K562 (cell line): ENCODE measurements at regions not wholly inside any gene's neighbourhood (a gene's known extent, or its start where the extent isn't known, plus 50 kb on each side); places are given as distances from the start of the nearest gene placed in this dataset.

Experiments used
- ATAC-seq: fragments of 200-7000 bp; cut with Tn5 transposase; 3 replicates; pipeline ENCODE4 v1.9.1; 2020; ENCODE audit warnings: moderate library complexity
- BruUV-seq: library from RNA; stranded (reverse); fragments of 400-500 nt; replicated peaks from 2 replicates; lab custom pipeline; 2021; lab: Mats Ljungman, UMichigan
- CTCF ChIA-PET: fragments of 300-600 bp; formaldehyde crosslinking; extraction: SDS; loops from one replicate; lab custom pipeline; 2021; ENCODE audit warnings: low intra/inter-chr PET ratio; lab: Yijun Ruan, JAX
- POLR2A ChIA-PET: fragments of 300-600, 350-650 bp; sonication (Branson Sonifier 250); formaldehyde crosslinking; extraction: SDS; loops from one replicate; lab custom pipeline; 2021; ENCODE audit warnings: antibody characterized with exemption, inconsistent platforms; lab: Yijun Ruan, JAX
- DNase-seq, 4 experiments: peaks; one replicate each; pipeline versions ENCODE4 v3.0.0 to v3.0.0-alpha.2; 2011 to 2018; ENCODE audit warnings: low spot score in 3 of 4, mixed read lengths in 3 of 4; ENCODE audit errors: extremely low read depth in 1 of 4
- FAIRE-seq: peaks from 2 replicates; lab custom pipeline; 2011; peaks lifted over from hg19 to GRCh38; lab: Jason Lieb, UNC
- H2AFZ ChIP-seq: 2 replicates; pipeline ENCODE4 v1.6.0; 2011; ENCODE audit warnings: low read depth, low read length, control low read depth, inconsistent platforms
- H3K27ac ChIP-seq: fragments of 200-600 bp; 3 replicates; pipeline ENCODE4 v1.8.0; 2011; ENCODE audit warnings: low read depth, mild to moderate bottlenecking, control low read depth, inconsistent platforms, low read length, moderate library complexity, mixed read lengths; ENCODE audit errors: extremely low read depth
- H3K27me3 ChIP-seq, 2 experiments: fragments of 300-600 bp in 1 of 2; 2 replicates in 1 of 2; 3 replicates in 1 of 2; pipeline versions ENCODE4 v1.6.0 to v1.8.0; 2011; ENCODE audit warnings: inconsistent platforms in 2 of 2, low read length in 2 of 2, mild to moderate bottlenecking in 1 of 2, mixed read lengths in 1 of 2, moderate library complexity in 1 of 2; ENCODE audit not compliant: control insufficient read depth in 2 of 2, insufficient read depth in 2 of 2
- H3K36me3 ChIP-seq: fragments of 300-600 bp; 3 replicates; pipeline ENCODE4 v1.8.0; 2011; ENCODE audit warnings: mild to moderate bottlenecking, low read length, inconsistent platforms; ENCODE audit not compliant: control insufficient read depth, insufficient read depth
- H3K4me1 ChIP-seq, 2 experiments: fragments of 200-600 bp in 1 of 2; replicated peaks in 1 of 2; 2 replicates in 1 of 2; 3 replicates in 1 of 2; pipeline versions ENCODE4 v1.5.1 to v1.8.0; 2011; ENCODE audit warnings: inconsistent platforms in 2 of 2, low read length in 2 of 2, mild to moderate bottlenecking in 1 of 2, mixed read lengths in 1 of 2, moderate library complexity in 1 of 2; ENCODE audit not compliant: control insufficient read depth in 2 of 2, insufficient read depth in 2 of 2
- H3K4me2 ChIP-seq: 2 replicates; pipeline ENCODE4 v1.6.1; 2011; ENCODE audit warnings: low read length, control low read depth, inconsistent platforms, mixed read lengths; ENCODE audit not compliant: insufficient read depth
- H3K4me3 ChIP-seq: fragments of 200-600 bp; sonication (generic), shearing (Covaris generic); 2 replicates; pipeline ENCODE4 v1.5.1; 2016; ENCODE audit warnings: control low read depth, inconsistent platforms
- H3K79me2 ChIP-seq: fragments of 200-600 bp; 3 replicates; pipeline ENCODE4 v1.8.0; 2011; ENCODE audit warnings: low read length, inconsistent platforms; ENCODE audit not compliant: control insufficient read depth, insufficient read depth
- H3K9ac ChIP-seq, 2 experiments: 2 replicates each; pipeline versions ENCODE4 v1.6.0 to v1.6.1; 2011; ENCODE audit warnings: low read depth in 2 of 2, low read length in 2 of 2, control low read depth in 1 of 2, inconsistent platforms in 1 of 2, mild to moderate bottlenecking in 1 of 2, mixed read lengths in 1 of 2; ENCODE audit not compliant: insufficient read depth in 1 of 2
- H3K9me1 ChIP-seq: one replicate; pipeline ENCODE4 v1.6.0; 2011; ENCODE audit warnings: inconsistent platforms, mild to moderate bottlenecking, low read length, moderate library complexity; ENCODE audit not compliant: control insufficient read depth, insufficient read depth
- H3K9me3 ChIP-seq: replicated peaks from 2 replicates; pipeline ENCODE4 v1.5.1; 2011; ENCODE audit warnings: low read depth, low read length, inconsistent platforms; ENCODE audit not compliant: control insufficient read depth, insufficient read depth
- H4K20me1 ChIP-seq: replicated peaks from 2 replicates; pipeline ENCODE4 v1.6.1; 2011; ENCODE audit warnings: low read length, inconsistent platforms, mixed read lengths; ENCODE audit not compliant: control insufficient read depth, insufficient read depth
- CBX1 ChIP-seq: sonication (generic); IDR thresholded peaks from 2 replicates; pipeline ENCODE4 v1.6.1; 2016; ENCODE audit warnings: antibody characterized with exemption, low read depth, mild to moderate bottlenecking
- CCNT2 ChIP-seq: IDR thresholded peaks from 2 replicates; pipeline ENCODE4 v1.6.1; 2011; ENCODE audit warnings: borderline replicate concordance, low read depth, mild to moderate bottlenecking, moderate library complexity, mixed read lengths, low read length; ENCODE audit not compliant: insufficient read length; ENCODE audit errors: extremely low read depth
- CHAMP1 ChIP-seq: fragments of 450-650 bp; IDR thresholded peaks from 2 replicates; pipeline ENCODE4 v1.6.1; 2016; ENCODE audit warnings: mild to moderate bottlenecking
- CREBBP ChIP-seq: IDR thresholded peaks from one replicate; pipeline ENCODE4 v1.6.1; 2012; ENCODE audit warnings: low read depth, mild to moderate bottlenecking, control low read depth, inconsistent platforms, low read length
- EP300 ChIP-seq: IDR thresholded peaks from 2 replicates; pipeline ENCODE4 v1.6.1; 2012; ENCODE audit warnings: low read length, improper control_type of control experiment
- FOS ChIP-seq: IDR thresholded peaks from 3 replicates; pipeline ENCODE4 v1.6.1; 2011; ENCODE audit not compliant: insufficient read length; ENCODE audit errors: extremely low read depth
- MITF ChIP-seq: IDR thresholded peaks from 2 replicates; pipeline ENCODE4 v1.6.1; 2014; ENCODE audit warnings: antibody characterized with exemption
- NFIC ChIP-seq: fragments of 450-650 bp; IDR thresholded peaks from 2 replicates; pipeline ENCODE4 v1.6.1; 2017; ENCODE audit warnings: mild to moderate bottlenecking, inconsistent platforms
- NFYB ChIP-seq: IDR thresholded peaks from 2 replicates; pipeline ENCODE4 v1.6.1; 2011; ENCODE audit warnings: mild to moderate bottlenecking, moderate library complexity; ENCODE audit not compliant: insufficient read length; ENCODE audit errors: extremely low read depth
- PCBP2 ChIP-seq: fragments of 200-400 bp; formaldehyde crosslinking; IDR thresholded peaks from 2 replicates; pipeline ENCODE4 v1.6.1; 2018; ENCODE audit warnings: low read length, low read depth, mild to moderate bottlenecking, moderate library complexity; ENCODE audit not compliant: poor library complexity, severe bottlenecking
- SIRT6 ChIP-seq: IDR thresholded peaks from one replicate; pipeline ENCODE4 v1.6.1; 2012; ENCODE audit warnings: low read depth, mild to moderate bottlenecking, control low read depth, inconsistent platforms, low read length, moderate library complexity
- SIX5 ChIP-seq, 2 experiments: IDR thresholded peaks; 2 replicates each; pipeline ENCODE4 v1.6.1; 2011; ENCODE audit warnings: low read length in 2 of 2, borderline replicate concordance in 1 of 2, low read depth in 1 of 2, mild to moderate bottlenecking in 1 of 2, moderate library complexity in 1 of 2; ENCODE audit not compliant: insufficient read depth in 1 of 2
- SNRNP70 ChIP-seq: fragments of 200-400 bp; formaldehyde crosslinking; optimal IDR thresholded peaks from 2 replicates; pipeline ENCODE3; 2017; ENCODE audit warnings: low read depth, low read length
- SPI1 ChIP-seq: IDR thresholded peaks from 2 replicates; pipeline ENCODE4 v1.6.1; 2011; ENCODE audit warnings: low read depth, low read length, control low read depth, borderline replicate concordance
- SREBF2 ChIP-seq: sonication (generic); formaldehyde crosslinking; IDR thresholded peaks from 2 replicates; pipeline ENCODE4 v1.4.0; 2020; ENCODE audit warnings: mild to moderate bottlenecking, missing genetic modification reagents
- TGIF2 ChIP-seq: sonication (generic); formaldehyde crosslinking; IDR thresholded peaks from 2 replicates; pipeline ENCODE4 v1.8.1; 2022; ENCODE audit warnings: mild to moderate bottlenecking, missing genetic modification reagents, moderate library complexity
- ZNF134 ChIP-seq: fragments of 250-450 bp; sonication (Bioruptor Pico); conservative IDR thresholded peaks from 2 replicates; pipeline ENCODE4 v1.4.0; 2020
- ZNF584 ChIP-seq: fragments of 200-800 bp; sonication (Bioruptor generic); IDR thresholded peaks from 2 replicates; pipeline ENCODE4 v1.6.1; 2016; ENCODE audit warnings: low read depth, mild to moderate bottlenecking, missing genetic modification characterization, missing compliant biosample characterization
- ZNF589 ChIP-seq: fragments of 200-800 bp; sonication (Bioruptor generic); IDR thresholded peaks from 2 replicates; pipeline ENCODE4 v1.6.1; 2016; ENCODE audit warnings: low read depth, missing genetic modification characterization, missing compliant biosample characterization
- ZNF668 ChIP-seq: fragments of 250-450 bp; sonication (Bioruptor Pico); IDR thresholded peaks from 2 replicates; pipeline ENCODE4 v1.8.0; 2022; ENCODE audit warnings: mild to moderate bottlenecking, inconsistent platforms
- ZNF76 ChIP-seq: fragments of 250-450 bp; sonication (Bioruptor Pico); IDR thresholded peaks from 2 replicates; pipeline ENCODE4 v1.4.0; 2020; ENCODE audit warnings: mild to moderate bottlenecking, moderate library complexity, borderline replicate concordance
- whole genome bisulfite sequencing: fragments of 100-300 bp; shearing (Covaris generic); methylation state at CpG from one replicate; pipeline ENCODE4 v1.1.6; 2016; ENCODE audit warnings: low coverage, mixed read lengths; ENCODE audit not compliant: insufficient coverage; ENCODE audit errors: missing lambda C conversion rate; 5-methylcytosine and 5-hydroxymethylcytosine counted together
- in situ Hi-C: fragments of 300-500 bp; cut with MboI; formaldehyde crosslinking; loops from 4 replicates; pipeline ENCODE4 v1.15.0; 2018; ENCODE audit warnings: inconsistent platforms, mixed read lengths
- intact Hi-C: fragments of 100-400 bp; cut with micrococcal nuclease; formaldehyde crosslinking; loops from 2 replicates; pipeline ENCODE4 v1.14.2; 2022

- TF ChIP-seq CHAMP1 (no peak), NFYB (no peak), ZNF134 (no peak), SIX5 (IDR thresholded peaks at IDR 0.05; ENCODE audit: borderline replicate concordance in 1 of 2, insufficient read depth in 1 of 2, low read depth in 1 of 2, low read length in 2 of 2) (no peak), ZNF76 (CRISPR knock-in tag) (no peak), CCNT2 (no peak), ZNF584 (no peak)
Measured at GRCh38 chr9:79054500-79054899, 517.3 kb upstream of the TLE4 start (continued).

GRCh38 chr9:79056041-79056440, 515.7 kb upstream of the TLE4 start:
- no peak overlapping the region for H3K4me2 ChIP-seq
- H3K9me3 ChIP-seq, result no peaks in the 10 kb centered on the region
- no peaks in the 10 kb centered on the region for H3K36me3 ChIP-seq
- no TSS peak for BruUV-seq
- no peaks in the 10 kb centered on the region for H3K27me3 ChIP-seq
- 0% methylated on average over 5 of the region's 5 CpGs for WGBS
- H3K27ac ChIP-seq, result no peak overlapping the region
- CTCF ChIA-PET, result no interaction called here
- no peak overlapping the region for H3K9ac ChIP-seq
- no peaks in the 10 kb centered on the region for H4K20me1 ChIP-seq
- POLR2A ChIA-PET, result no interaction called here
- no peak for FAIRE-seq
- intact Hi-C loops (no loop called here), in situ Hi-C loops (no loop called here)
- no peak for ATAC-seq
- DNase-seq, result no peak
- no peaks in the 10 kb centered on the region for H3K79me2 ChIP-seq
- H3K9me1 ChIP-seq, result no peaks in the 10 kb centered on the region
- H3K4me3 ChIP-seq, result no peak overlapping the region
- no peak overlapping the region for H2AFZ ChIP-seq
- no peaks in the 10 kb centered on the region for H3K4me1 ChIP-seq
- no peak for TF ChIP-seq CREBBP
- no peak for TF ChIP-seq MITF
- no peak for TF ChIP-seq ZNF668 (CRISPR knock-in tag)
- TF ChIP-seq SNRNP70, result no peak
- TF ChIP-seq PCBP2, result no peak
- TF ChIP-seq TGIF2 (CRISPR knock-in tag), result no peak
- no peak for TF ChIP-seq SIRT6
- no peak for TF ChIP-seq EP300
- TF ChIP-seq CBX1, result no peak
- no peak for TF ChIP-seq SREBF2 (CRISPR knock-in tag)
- no peak for TF ChIP-seq ZNF589 (CRISPR knock-in tag)
- TF ChIP-seq SPI1, result no peak
- no peak for TF ChIP-seq FOS
- TF ChIP-seq NFIC, result no peak
